Lower leg skin (tissue), 3 donors: ENCODE measurements at regions not wholly inside any gene's neighbourhood (a gene's known extent, or its start where the extent isn't known, plus 50 kb on each side); places are given as distances from the start of the nearest gene placed in this dataset.

Source experiments
- CTCF ChIP-seq, 3 donors: fragments of 450-650 bp; IDR thresholded peaks; one replicate each; pipeline ENCODE4 v1.5.1; 2016; ENCODE audit warnings: antibody characterized with exemption in 3 of 3, mild to moderate bottlenecking in 3 of 3, moderate library complexity in 2 of 3
- POLR2A ChIP-seq, 2 donors: fragments of 450-650 bp; IDR thresholded peaks; one replicate each; pipeline ENCODE4 v1.6.1; 2016 to 2017; ENCODE audit warnings: antibody characterized with exemption in 2 of 2, mild to moderate bottlenecking in 1 of 2, moderate library complexity in 1 of 2

DNA sequence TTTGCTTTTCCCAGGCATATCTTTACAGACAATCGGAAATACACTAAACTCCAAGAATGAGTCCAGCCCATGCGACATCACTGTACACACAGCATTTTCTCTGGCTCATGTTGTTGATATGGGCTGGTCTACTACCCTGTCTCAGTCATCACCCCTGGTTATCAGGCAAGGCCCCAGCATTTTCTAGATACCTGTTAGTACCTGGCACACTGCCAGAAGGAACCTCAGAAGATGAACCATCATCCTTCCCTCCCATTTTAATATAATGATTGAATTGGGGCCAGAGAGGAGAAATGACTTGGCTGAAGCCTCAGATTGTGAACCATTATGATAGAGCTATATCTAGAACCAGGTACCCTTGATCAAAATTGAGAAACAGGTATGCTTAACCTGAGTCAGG, 406.2 kb downstream of the CDH11 start:
- TF ChIP-seq CTCF (IDR thresholded peaks at IDR 0.05) (no peak), POLR2A (IDR thresholded peaks at IDR 0.05) (no peak)
